ENCODE measurements at regions not wholly inside any gene's neighbourhood (a gene's known extent, or its start where the extent isn't known, plus 50 kb on each side); places are given as distances from the start of the nearest gene placed in this dataset.

DNA sequence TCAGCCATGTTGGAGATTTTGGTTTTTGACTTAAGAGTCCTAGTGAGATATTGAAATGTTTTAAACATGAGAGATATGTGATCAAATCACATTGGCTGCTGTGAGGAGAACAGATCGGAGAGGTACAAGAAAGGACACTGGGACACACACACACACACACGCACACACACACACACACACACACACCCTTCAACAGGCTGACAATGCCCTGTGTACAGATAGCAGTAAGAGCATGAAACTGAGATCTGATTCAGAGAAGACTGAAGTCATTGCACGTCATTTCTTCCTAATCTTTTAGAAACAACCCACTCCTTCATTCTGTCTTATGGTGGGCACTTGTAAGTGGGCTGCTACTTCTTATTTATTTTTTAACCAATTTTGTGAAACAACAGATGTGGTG, 200.5 kb upstream of the E2F8 start:
- WGBS, 4 donors = 70 to 87% (median 75%) methylated on average over 3 of the region's 3 CpGs
- no peak overlapping the region for H3K27ac ChIP-seq

GRCh38 chr11:19437760-19438159, 197.0 kb upstream of the E2F8 start:
- no peak for TF ChIP-seq POLR2A (IDR thresholded peaks at IDR 0.05)
- TF ChIP-seq, protein P1, sequence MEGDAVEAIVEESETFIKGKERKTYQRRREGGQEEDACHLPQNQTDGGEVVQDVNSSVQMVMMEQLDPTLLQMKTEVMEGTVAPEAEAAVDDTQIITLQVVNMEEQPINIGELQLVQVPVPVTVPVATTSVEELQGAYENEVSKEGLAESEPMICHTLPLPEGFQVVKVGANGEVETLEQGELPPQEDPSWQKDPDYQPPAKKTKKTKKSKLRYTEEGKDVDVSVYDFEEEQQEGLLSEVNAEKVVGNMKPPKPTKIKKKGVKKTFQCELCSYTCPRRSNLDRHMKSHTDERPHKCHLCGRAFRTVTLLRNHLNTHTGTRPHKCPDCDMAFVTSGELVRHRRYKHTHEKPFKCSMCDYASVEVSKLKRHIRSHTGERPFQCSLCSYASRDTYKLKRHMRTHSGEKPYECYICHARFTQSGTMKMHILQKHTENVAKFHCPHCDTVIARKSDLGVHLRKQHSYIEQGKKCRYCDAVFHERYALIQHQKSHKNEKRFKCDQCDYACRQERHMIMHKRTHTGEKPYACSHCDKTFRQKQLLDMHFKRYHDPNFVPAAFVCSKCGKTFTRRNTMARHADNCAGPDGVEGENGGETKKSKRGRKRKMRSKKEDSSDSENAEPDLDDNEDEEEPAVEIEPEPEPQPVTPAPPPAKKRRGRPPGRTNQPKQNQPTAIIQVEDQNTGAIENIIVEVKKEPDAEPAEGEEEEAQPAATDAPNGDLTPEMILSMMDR (IDR thresholded peaks at IDR 0.05) = no peak
- peaks cover 10% of the 10 kb centered on the region for H3K27me3 ChIP-seq
- H3K9me3 ChIP-seq (replicated peaks in 1 of 3) = no peaks in the 10 kb centered on the region
- no peaks in the 10 kb centered on the region for H3K36me3 ChIP-seq (replicated peaks in 1 of 2)
- DNase-seq = no peak
- no peak overlapping the region for H3K27ac ChIP-seq
- H3K4me1 ChIP-seq (replicated peaks in 1 of 2) = peaks cover 0 to 7% of the 10 kb centered on the region in 2 donors
- no peak overlapping the region for H3K4me3 ChIP-seq
- WGBS, 4 donors = 33 to 67% (median 58%) methylated on average over 1 of the region's 1 CpG
- intact Hi-C loops (cut with DNase I) = no loop called here

More for the DNA sequence above, 200.5 kb upstream of the E2F8 start:
- intact Hi-C loops (cut with DNase I) = no loop called here
- H3K27me3 ChIP-seq = peaks cover 8% of the 10 kb centered on the region
- H3K4me3 ChIP-seq = no peak overlapping the region
- H3K36me3 ChIP-seq (replicated peaks in 1 of 2) = no peaks in the 10 kb centered on the region
- peaks cover 0 to 7% of the 10 kb centered on the region in 2 donors for H3K4me1 ChIP-seq (replicated peaks in 1 of 2)
- no peak for TF ChIP-seq POLR2A (IDR thresholded peaks at IDR 0.05)
- TF ChIP-seq, protein P1 (IDR thresholded peaks at IDR 0.05) = no peak
- no peak for DNase-seq
- H3K9me3 ChIP-seq (replicated peaks in 1 of 3) = no peaks in the 10 kb centered on the region

DNA sequence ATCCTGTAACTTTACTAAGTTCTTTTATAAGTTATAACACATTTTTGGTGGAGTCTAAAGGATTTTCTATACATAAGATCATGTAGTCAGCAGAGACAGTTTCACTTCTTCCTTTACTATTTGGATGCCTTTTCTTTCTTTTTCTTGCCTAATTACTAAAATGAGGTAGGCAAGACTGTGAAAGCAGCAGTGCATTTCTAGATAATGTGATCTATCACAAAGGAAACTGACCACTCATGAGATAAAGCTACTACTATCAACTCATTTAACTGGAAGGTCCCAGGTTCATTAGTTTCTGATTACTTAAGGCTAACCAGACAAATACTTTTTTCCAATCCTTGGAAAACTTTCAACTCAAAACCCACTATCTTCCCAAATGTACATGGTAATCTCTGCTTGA, 196.2 kb upstream of the E2F8 start:
- Histone ChIP-seq H3K36me3 (replicated peaks in 1 of 2) (no peaks in the 10 kb centered on the region), H3K27me3 (peaks cover 10% of the 10 kb centered on the region), H3K4me3 (no peak overlapping the region), H3K4me1 (replicated peaks in 1 of 2) (peaks cover 0 to 4% of the 10 kb centered on the region in 2 donors), H3K9me3 (replicated peaks in 1 of 3) (no peaks in the 10 kb centered on the region), H3K27ac (no peak overlapping the region)
- no peak for DNase-seq
- intact Hi-C loops (cut with DNase I) = no loop called here
- TF ChIP-seq POLR2A (IDR thresholded peaks at IDR 0.05) = no peak
- TF ChIP-seq, protein P1 (IDR thresholded peaks at IDR 0.05) = no peak

- H3K36me3 ChIP-seq (replicated peaks in 1 of 2) = no peaks in the 10 kb centered on the region
- no peak overlapping the region for H3K27ac ChIP-seq
- H3K4me3 ChIP-seq = no peak overlapping the region
- intact Hi-C loops (cut with DNase I) = no loop called here
- 85 to 91% (median 89%) methylated on average over 5 of the region's 5 CpGs for WGBS, 4 donors
- H3K9me3 ChIP-seq (replicated peaks in 1 of 3) = no peaks in the 10 kb centered on the region
- H3K4me1 ChIP-seq (replicated peaks in 1 of 2) = no peaks in the 10 kb centered on the region
- no peak for DNase-seq
- peaks cover 10% of the 10 kb centered on the region for H3K27me3 ChIP-seq
- TF ChIP-seq, protein P1 (IDR thresholded peaks at IDR 0.05) = no peak
- no peak for TF ChIP-seq POLR2A (IDR thresholded peaks at IDR 0.05)
Measured at GRCh38 chr11:19435306-19435989, 194.7 kb upstream of the E2F8 start.

Data from adrenal gland (tissue), 9 donors.